ENCODE measurements at regions not wholly inside any gene's neighbourhood (a gene's known extent, or its start where the extent isn't known, plus 50 kb on each side); places are given as distances from the start of the nearest gene placed in this dataset.

- TF ChIP-seq CTCF (IDR thresholded peaks at IDR 0.05) (no peak), POLR2A (IDR thresholded peaks at IDR 0.05) (no peak), POLR2AphosphoS5 (IDR thresholded peaks at IDR 0.05) (no peak)
These were observed 456.7 kb upstream of the ACTBL2 start for GRCh38 chr5:57939335-57939734.
